PC-3 (cell line): ENCODE measurements at regions not wholly inside any gene's neighbourhood (a gene's known extent, or its start where the extent isn't known, plus 50 kb on each side); places are given as distances from the start of the nearest gene placed in this dataset.

Source experiments
- ATAC-seq: fragments of 200-7000 bp; cut with Tn5 transposase; 2 replicates; pipeline ENCODE4 v1.9.1; 2020; ENCODE audit warnings: mild to moderate bottlenecking, moderate library complexity
- BruUV-seq: library from RNA; stranded (reverse); fragments of 400-500 nt; replicated peaks from 2 replicates; lab custom pipeline; 2021; lab: Mats Ljungman, UMichigan
- CTCF ChIA-PET: fragments of 300-600 bp; sonication (Branson Sonifier 250); formaldehyde crosslinking; loops from one replicate; lab custom pipeline; 2022; ENCODE audit warnings: antibody characterized with exemption; lab: Charles Lee
- POLR2A ChIA-PET: fragments of 300-600 bp; sonication (Branson Sonifier 250); formaldehyde crosslinking; loops from one replicate; lab custom pipeline; 2022; ENCODE audit warnings: antibody characterized with exemption; ENCODE audit not compliant: unreplicated experiment; lab: Charles Lee
- DNase-seq: peaks from one replicate; pipeline ENCODE4 v3.0.0-alpha.2; 2015
- H2AFZ ChIP-seq: fragments of 300-600 bp; sonication (generic); 2 replicates; pipeline ENCODE4 v1.6.0; 2016; ENCODE audit warnings: antibody characterized with exemption, low read length
- H3F3A ChIP-seq: fragments of 300-600 bp; sonication (generic); one replicate; pipeline ENCODE4 v1.6.0; 2017; ENCODE audit warnings: antibody characterized with exemption, low read length, control low read depth, mild to moderate bottlenecking; ENCODE audit not compliant: unreplicated experiment
- H3K27ac ChIP-seq: fragments of 300-600 bp; sonication (generic); 2 replicates; pipeline ENCODE4 v1.5.1; 2016; ENCODE audit warnings: mild to moderate bottlenecking, low read length
- H3K27me3 ChIP-seq: fragments of 300-600 bp; sonication (generic); 2 replicates; pipeline ENCODE4 v1.6.1; 2016; ENCODE audit warnings: low read length, mixed read lengths
- H3K36me3 ChIP-seq: fragments of 300-600 bp; sonication (generic); 2 replicates; pipeline ENCODE4 v1.6.1; 2016; ENCODE audit warnings: low read depth, mixed run types, low read length, mixed read lengths
- H3K4me1 ChIP-seq: fragments of 300-600 bp; sonication (generic); 2 replicates; pipeline ENCODE4 v1.5.1; 2016; ENCODE audit warnings: low read length; ENCODE audit not compliant: insufficient read depth
- H3K4me2 ChIP-seq: fragments of 300-600 bp; sonication (generic); 2 replicates; pipeline ENCODE4 v1.6.0; 2016; ENCODE audit warnings: low read length
- H3K4me3 ChIP-seq: fragments of 300-600 bp; sonication (generic); 2 replicates; pipeline ENCODE4 v1.5.1; 2016; ENCODE audit warnings: mild to moderate bottlenecking, low read length, mixed read lengths
- H3K79me2 ChIP-seq: fragments of 300-600 bp; sonication (generic); 2 replicates; pipeline ENCODE4 v1.6.1; 2017; ENCODE audit warnings: low read length, mixed read lengths
- H3K9ac ChIP-seq: fragments of 300-600 bp; sonication (generic); 2 replicates; pipeline ENCODE4 v1.6.0; 2016; ENCODE audit warnings: mild to moderate bottlenecking, low read length
- H3K9me2 ChIP-seq: fragments of 300-600 bp; sonication (generic); replicated peaks from 2 replicates; pipeline ENCODE4 v1.6.1; 2016; ENCODE audit warnings: mixed run types, low read length, mixed read lengths
- H3K9me3 ChIP-seq: fragments of 300-600 bp; sonication (generic); 2 replicates; pipeline ENCODE4 v1.6.1; 2016; ENCODE audit warnings: low read length, mixed read lengths
- H4K20me1 ChIP-seq: fragments of 300-600 bp; sonication (generic); 2 replicates; pipeline ENCODE4 v1.6.1; 2016; ENCODE audit warnings: low read length, mixed read lengths
- EZH2 ChIP-seq: fragments of 300-600 bp; sonication (generic); IDR thresholded peaks from one replicate; pipeline ENCODE4 v1.6.1; 2017; ENCODE audit warnings: antibody characterized with exemption, mild to moderate bottlenecking, low read length; ENCODE audit not compliant: unreplicated experiment
- EZH2phosphoT487 ChIP-seq: fragments of 300-600 bp; sonication (generic); IDR thresholded peaks from 2 replicates; pipeline ENCODE4 v1.6.1; 2018; ENCODE audit warnings: mild to moderate bottlenecking, antibody characterized with exemption, low read length, borderline replicate concordance
- intact Hi-C: fragments of 100-400 bp; cut with micrococcal nuclease; formaldehyde crosslinking; loops from 2 replicates; pipeline ENCODE4 v1.9.0; 2023
- TF ChIP-seq, protein P1 (sequence below): fragments of 300-600 bp; sonication (generic); conservative IDR thresholded peaks from 2 replicates; pipeline ENCODE4 v1.5.1; 2017; ENCODE audit warnings: antibody characterized with exemption, low read depth, mild to moderate bottlenecking, low read length

DNA sequence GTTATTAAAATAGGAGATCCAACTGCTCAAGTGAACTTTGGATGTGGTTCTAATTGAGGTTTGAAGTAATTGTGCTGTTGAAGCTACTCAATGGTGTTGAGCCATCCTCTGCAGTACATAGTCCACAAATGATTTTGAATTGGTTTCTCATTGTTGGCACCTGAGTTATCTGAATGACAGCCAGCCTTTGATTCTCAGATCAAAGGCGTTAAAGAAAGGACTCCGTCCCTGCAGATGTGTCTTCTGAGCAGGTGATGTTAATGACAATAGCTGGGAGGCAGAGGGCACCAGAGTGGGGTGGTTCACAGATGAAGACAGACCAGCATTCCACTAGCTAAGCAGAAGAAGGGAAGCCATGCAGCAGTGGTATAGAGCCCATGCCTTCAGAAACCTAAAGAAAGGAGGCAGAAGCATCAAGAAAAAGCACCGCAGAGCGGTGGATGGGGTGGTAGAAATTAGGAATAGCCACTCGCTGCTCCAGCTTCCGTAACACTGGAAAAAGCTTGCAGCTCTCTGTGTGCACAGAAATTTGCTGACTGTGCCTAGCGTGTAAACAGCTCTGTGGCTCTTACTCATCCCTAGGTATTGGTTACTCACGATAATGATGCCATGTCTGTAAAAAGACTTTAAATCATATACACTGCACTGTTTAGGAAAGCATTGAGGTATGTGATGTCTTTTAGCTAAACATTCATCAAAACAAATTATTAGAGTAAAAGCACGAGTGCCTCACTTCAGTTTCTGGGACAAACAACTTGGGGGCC lies 79.2 kb upstream of the CLCN4 start:
- Histone ChIP-seq H3K9me3 (no peaks in the 10 kb centered on the region), H3K79me2 (0 out of 2 replicates have a peak, but pooled peaks cover 4% of the 10 kb centered on the region), H3K27ac (peak overlapping the region; percentile 35), H3K27me3 (no peaks in the 10 kb centered on the region), H3K36me3 (peaks cover 6% of the 10 kb centered on the region), H3K9ac (no peak overlapping the region), H3K4me2 (peak overlapping the region; percentile 59), H3K4me3 (no peak overlapping the region; the same call in 1 of the 2 replicates), H3F3A (no peaks in the 10 kb centered on the region), H3K9me2 (no peaks in the 10 kb centered on the region), H3K4me1 (peaks cover 14% of the 10 kb centered on the region), H4K20me1 (no peaks in the 10 kb centered on the region), H2AFZ (no peak overlapping the region)
- TF ChIP-seq EZH2phosphoT487: no peak
- TF ChIP-seq, protein P1, sequence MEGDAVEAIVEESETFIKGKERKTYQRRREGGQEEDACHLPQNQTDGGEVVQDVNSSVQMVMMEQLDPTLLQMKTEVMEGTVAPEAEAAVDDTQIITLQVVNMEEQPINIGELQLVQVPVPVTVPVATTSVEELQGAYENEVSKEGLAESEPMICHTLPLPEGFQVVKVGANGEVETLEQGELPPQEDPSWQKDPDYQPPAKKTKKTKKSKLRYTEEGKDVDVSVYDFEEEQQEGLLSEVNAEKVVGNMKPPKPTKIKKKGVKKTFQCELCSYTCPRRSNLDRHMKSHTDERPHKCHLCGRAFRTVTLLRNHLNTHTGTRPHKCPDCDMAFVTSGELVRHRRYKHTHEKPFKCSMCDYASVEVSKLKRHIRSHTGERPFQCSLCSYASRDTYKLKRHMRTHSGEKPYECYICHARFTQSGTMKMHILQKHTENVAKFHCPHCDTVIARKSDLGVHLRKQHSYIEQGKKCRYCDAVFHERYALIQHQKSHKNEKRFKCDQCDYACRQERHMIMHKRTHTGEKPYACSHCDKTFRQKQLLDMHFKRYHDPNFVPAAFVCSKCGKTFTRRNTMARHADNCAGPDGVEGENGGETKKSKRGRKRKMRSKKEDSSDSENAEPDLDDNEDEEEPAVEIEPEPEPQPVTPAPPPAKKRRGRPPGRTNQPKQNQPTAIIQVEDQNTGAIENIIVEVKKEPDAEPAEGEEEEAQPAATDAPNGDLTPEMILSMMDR: peak; percentile 43
- BruUV-seq: no TSS peak
- CTCF ChIA-PET: interaction anchor here (0.5 to 1.2 kb wide), 3 partner anchors 12 to 88 kb away, joined by 3 to 4 read pairs (median 4); no protein-coding TSS in a partner anchor
- POLR2A ChIA-PET: interaction anchor here (0.6 to 0.7 kb wide), 2 partner anchors 12 to 47 kb away, joined by 3 read pairs; no protein-coding TSS in a partner anchor
- intact Hi-C loops: no loop called here
- DNase-seq (peak; percentile 82), ATAC-seq (peak; percentile 99)

DNA sequence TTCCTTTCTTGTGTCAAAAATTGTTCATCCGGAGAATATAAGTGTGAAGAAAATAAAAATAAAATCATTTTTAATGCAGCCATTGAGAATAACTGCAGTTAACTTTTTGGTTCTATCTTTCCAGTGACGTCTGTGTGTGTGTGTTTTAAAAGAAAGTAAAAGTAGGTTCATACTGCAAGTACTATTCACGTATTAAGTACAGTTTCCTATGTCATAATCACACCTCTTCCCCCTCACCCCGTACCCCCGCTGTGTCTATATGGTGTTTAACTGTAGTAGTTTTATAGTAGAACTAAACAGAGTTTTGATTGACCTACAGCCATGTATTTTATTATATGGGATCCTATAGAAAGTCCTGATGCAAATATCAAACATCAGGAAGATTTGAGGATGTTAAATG lies 78.5 kb upstream of the CLCN4 start:
- Histone ChIP-seq H3K9ac (no peak overlapping the region), H3K36me3 (peaks cover 6% of the 10 kb centered on the region), H2AFZ (no peak overlapping the region), H4K20me1 (no peaks in the 10 kb centered on the region), H3K4me1 (peaks cover 20% of the 10 kb centered on the region), H3K27me3 (no peaks in the 10 kb centered on the region), H3K9me3 (no peaks in the 10 kb centered on the region), H3K79me2 (0 out of 2 replicates have a peak, but pooled peaks cover 4% of the 10 kb centered on the region), H3K4me2 (peak overlapping the region; percentile 31; the same call in 1 of the 2 replicates), H3K4me3 (no peak overlapping the region), H3F3A (no peaks in the 10 kb centered on the region), H3K9me2 (no peaks in the 10 kb centered on the region), H3K27ac (peak overlapping the region; percentile 35; the same call in 1 of the 2 replicates)
- no TSS peak for BruUV-seq
- no peak for ATAC-seq
- TF ChIP-seq EZH2phosphoT487 (no peak), EZH2 (no peak)
- TF ChIP-seq, protein P1: no peak
- intact Hi-C loops: no loop called here
- POLR2A ChIA-PET: no interaction called here
- no peak for DNase-seq
- CTCF ChIA-PET: interaction anchor here (0.5 to 1.2 kb wide), 2 partner anchors 11 to 88 kb away, joined by 4 read pairs; no protein-coding TSS in a partner anchor

DNA sequence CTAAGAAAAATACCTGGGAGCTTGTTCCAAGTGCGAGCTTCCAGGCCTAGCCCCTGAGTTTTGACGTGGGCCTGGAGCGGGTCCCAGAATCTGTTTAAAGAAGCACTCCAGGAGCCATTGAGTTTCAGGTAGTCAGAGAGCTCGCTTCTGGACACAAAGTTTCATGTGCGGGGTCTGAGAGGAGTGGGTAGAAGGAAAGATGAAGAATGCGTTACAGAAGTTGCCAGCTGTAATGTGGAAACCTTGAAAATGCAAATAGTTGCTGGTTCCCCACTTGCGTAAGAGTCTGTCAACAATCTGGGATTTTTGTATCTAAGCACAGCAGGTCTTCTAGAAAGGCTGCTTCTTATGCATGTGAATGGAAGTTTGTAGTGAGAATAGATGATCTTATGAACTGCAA lies 77.5 kb upstream of the CLCN4 start:
- Histone ChIP-seq H3F3A (no peaks in the 10 kb centered on the region), H3K36me3 (peaks cover 6% of the 10 kb centered on the region), H3K9me2 (no peaks in the 10 kb centered on the region), H2AFZ (no peak overlapping the region), H4K20me1 (no peaks in the 10 kb centered on the region), H3K4me3 (no peak overlapping the region), H3K4me2 (no peak overlapping the region), H3K9ac (no peak overlapping the region), H3K4me1 (peaks cover 26% of the 10 kb centered on the region), H3K9me3 (no peaks in the 10 kb centered on the region), H3K27me3 (no peaks in the 10 kb centered on the region), H3K27ac (no peak overlapping the region), H3K79me2 (0 out of 2 replicates have a peak, but pooled peaks cover 4% of the 10 kb centered on the region)
- CTCF ChIA-PET: no interaction called here
- TF ChIP-seq, protein P1: no peak
- TF ChIP-seq EZH2phosphoT487 (no peak), EZH2 (no peak)
- POLR2A ChIA-PET: no interaction called here
- intact Hi-C loops: no loop called here
- no peak for ATAC-seq
- no peak for DNase-seq
- BruUV-seq: no TSS peak
